MM.1S (cell line): ENCODE measurements at regions not wholly inside any gene's neighbourhood (a gene's known extent, or its start where the extent isn't known, plus 50 kb on each side); places are given as distances from the start of the nearest gene placed in this dataset.

Experiments used
- DNase-seq: peaks from one replicate; pipeline ENCODE4 v3.0.0-alpha.2; 2015
- H2AFZ ChIP-seq: fragments of 300-600 bp; sonication (generic); 2 replicates; pipeline ENCODE4 v1.6.0; 2016; ENCODE audit warnings: antibody characterized with exemption, low read length
- H3F3A ChIP-seq: fragments of 300-600 bp; sonication (generic); 2 replicates; pipeline ENCODE4 v1.6.1; 2016; ENCODE audit warnings: mild to moderate bottlenecking, antibody characterized with exemption, low read length, moderate library complexity, mixed read lengths; ENCODE audit not compliant: insufficient read depth
- H3K27ac ChIP-seq: fragments of 300-600 bp; sonication (generic); 2 replicates; pipeline ENCODE4 v1.5.1; 2016; ENCODE audit warnings: mild to moderate bottlenecking, low read length
- H3K27me3 ChIP-seq: fragments of 300-600 bp; sonication (generic); replicated peaks from 2 replicates; pipeline ENCODE4 v1.6.0; 2016; ENCODE audit warnings: low read length; ENCODE audit not compliant: insufficient read depth
- H3K36me3 ChIP-seq: fragments of 300-600 bp; sonication (generic); replicated peaks from 2 replicates; pipeline ENCODE4 v1.6.1; 2016; ENCODE audit warnings: mild to moderate bottlenecking, low read length, mixed read lengths; ENCODE audit not compliant: insufficient read depth
- H3K4me1 ChIP-seq: fragments of 300-600 bp; sonication (generic); 2 replicates; pipeline ENCODE4 v1.6.1; 2016; ENCODE audit warnings: low read length, mixed read lengths
- H3K4me2 ChIP-seq: fragments of 300-600 bp; sonication (generic); 2 replicates; pipeline ENCODE4 v1.6.0; 2016; ENCODE audit warnings: low read depth, low read length
- H3K4me3 ChIP-seq: fragments of 300-600 bp; sonication (generic); 2 replicates; pipeline ENCODE4 v1.5.1; 2016; ENCODE audit warnings: low read length, mixed read lengths
- H3K79me2 ChIP-seq: fragments of 300-600 bp; sonication (generic); 2 replicates; pipeline ENCODE4 v1.6.1; 2016; ENCODE audit warnings: mixed run types, low read length, mixed read lengths
- H3K9ac ChIP-seq: fragments of 300-600 bp; sonication (generic); 2 replicates; pipeline ENCODE4 v1.6.1; 2016; ENCODE audit warnings: low read length, mixed read lengths
- H3K9me2 ChIP-seq: fragments of 300-600 bp; sonication (generic); replicated peaks from 2 replicates; pipeline ENCODE4 v1.6.1; 2016; ENCODE audit warnings: mild to moderate bottlenecking, low read length, mixed read lengths; ENCODE audit not compliant: insufficient read depth
- H3K9me3 ChIP-seq: fragments of 300-600 bp; sonication (generic); replicated peaks from 2 replicates; pipeline ENCODE4 v1.6.1; 2016; ENCODE audit warnings: mild to moderate bottlenecking, low read length, mixed read lengths; ENCODE audit not compliant: insufficient read depth
- H4K20me1 ChIP-seq: fragments of 300-600 bp; sonication (generic); 2 replicates; pipeline ENCODE4 v1.6.1; 2016; ENCODE audit warnings: mild to moderate bottlenecking, low read length, moderate library complexity, mixed read lengths; ENCODE audit not compliant: insufficient read depth
- EZH2 ChIP-seq: fragments of 300-600 bp; sonication (generic); optimal IDR thresholded peaks from 2 replicates; pipeline ENCODE3; 2017; ENCODE audit warnings: low read depth, mild to moderate bottlenecking, antibody characterized with exemption, low read length, mixed read lengths
- EZH2phosphoT487 ChIP-seq: fragments of 300-600 bp; sonication (generic); IDR thresholded peaks from 2 replicates; pipeline ENCODE4 v1.6.1; 2018; ENCODE audit warnings: antibody characterized with exemption, low read length
- TF ChIP-seq, protein P1 (sequence below): fragments of 300-600 bp; sonication (generic); IDR thresholded peaks from 2 replicates; pipeline ENCODE4 v1.5.1; 2016; ENCODE audit warnings: antibody characterized with exemption, low read length, mixed read lengths

- no peaks in the 10 kb centered on the region for H4K20me1 ChIP-seq
- no peak overlapping the region for H2AFZ ChIP-seq
- no peaks in the 10 kb centered on the region for H3K9me3 ChIP-seq
- no peaks in the 10 kb centered on the region for H3K27me3 ChIP-seq
- no peak overlapping the region for H3K27ac ChIP-seq
- H3K4me1 ChIP-seq, result no peaks in the 10 kb centered on the region
- no peaks in the 10 kb centered on the region for H3F3A ChIP-seq
- no peak overlapping the region for H3K4me2 ChIP-seq
- no peaks in the 10 kb centered on the region for H3K36me3 ChIP-seq
- no peak overlapping the region for H3K9ac ChIP-seq
- DNase-seq, result no peak
- H3K79me2 ChIP-seq, result no peaks in the 10 kb centered on the region
- TF ChIP-seq, protein P1, sequence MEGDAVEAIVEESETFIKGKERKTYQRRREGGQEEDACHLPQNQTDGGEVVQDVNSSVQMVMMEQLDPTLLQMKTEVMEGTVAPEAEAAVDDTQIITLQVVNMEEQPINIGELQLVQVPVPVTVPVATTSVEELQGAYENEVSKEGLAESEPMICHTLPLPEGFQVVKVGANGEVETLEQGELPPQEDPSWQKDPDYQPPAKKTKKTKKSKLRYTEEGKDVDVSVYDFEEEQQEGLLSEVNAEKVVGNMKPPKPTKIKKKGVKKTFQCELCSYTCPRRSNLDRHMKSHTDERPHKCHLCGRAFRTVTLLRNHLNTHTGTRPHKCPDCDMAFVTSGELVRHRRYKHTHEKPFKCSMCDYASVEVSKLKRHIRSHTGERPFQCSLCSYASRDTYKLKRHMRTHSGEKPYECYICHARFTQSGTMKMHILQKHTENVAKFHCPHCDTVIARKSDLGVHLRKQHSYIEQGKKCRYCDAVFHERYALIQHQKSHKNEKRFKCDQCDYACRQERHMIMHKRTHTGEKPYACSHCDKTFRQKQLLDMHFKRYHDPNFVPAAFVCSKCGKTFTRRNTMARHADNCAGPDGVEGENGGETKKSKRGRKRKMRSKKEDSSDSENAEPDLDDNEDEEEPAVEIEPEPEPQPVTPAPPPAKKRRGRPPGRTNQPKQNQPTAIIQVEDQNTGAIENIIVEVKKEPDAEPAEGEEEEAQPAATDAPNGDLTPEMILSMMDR, result no peak
- TF ChIP-seq EZH2phosphoT487, result no peak
- no peak for TF ChIP-seq EZH2
- no peak overlapping the region for H3K4me3 ChIP-seq
- no peaks in the 10 kb centered on the region for H3K9me2 ChIP-seq
Observed at GRCh38 chr13:105878119-105878700, 657.3 kb downstream of the EFNB2 start.

- H3K4me2 ChIP-seq, result no peak overlapping the region
- no peaks in the 10 kb centered on the region for H4K20me1 ChIP-seq
- H3K9me2 ChIP-seq, result no peaks in the 10 kb centered on the region
- no peaks in the 10 kb centered on the region for H3K4me1 ChIP-seq
- no peak for DNase-seq
- H3K79me2 ChIP-seq, result no peaks in the 10 kb centered on the region
- H3K36me3 ChIP-seq, result no peaks in the 10 kb centered on the region
- H3F3A ChIP-seq, result no peaks in the 10 kb centered on the region
- H3K27ac ChIP-seq, result no peak overlapping the region
- no peak overlapping the region for H2AFZ ChIP-seq
- no peaks in the 10 kb centered on the region for H3K9me3 ChIP-seq
- TF ChIP-seq EZH2phosphoT487 (no peak), EZH2 (no peak)
- TF ChIP-seq, protein P1, result no peak
- H3K9ac ChIP-seq, result no peak overlapping the region
- no peaks in the 10 kb centered on the region for H3K27me3 ChIP-seq
- no peak overlapping the region for H3K4me3 ChIP-seq
Observed at GRCh38 chr13:105874814-105875213, 660.6 kb downstream of the EFNB2 start.

DNA sequence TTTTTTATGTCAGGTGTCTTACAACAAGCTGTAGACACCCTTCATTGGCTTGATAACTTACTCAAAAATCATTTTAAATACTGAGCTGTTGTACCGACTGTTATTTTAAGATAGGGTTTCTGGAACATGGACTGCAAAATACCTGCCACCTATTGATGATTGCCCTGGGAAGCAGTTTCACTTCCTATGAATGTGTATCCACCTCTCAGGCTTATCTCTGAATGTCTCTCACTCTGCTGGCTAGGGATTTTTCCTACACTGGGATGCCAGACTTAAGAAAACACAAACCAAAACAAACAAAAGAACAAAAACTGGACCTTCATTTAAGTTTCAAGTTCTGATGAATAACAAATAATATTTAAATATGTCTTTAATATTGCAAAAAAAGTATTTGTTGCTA is 663.7 kb downstream of the EFNB2 start:
- Histone ChIP-seq H2AFZ (no peak overlapping the region), H3K9me3 (no peaks in the 10 kb centered on the region)

More for the DNA sequence above, 663.7 kb downstream of the EFNB2 start:
- no peak overlapping the region for H3K4me2 ChIP-seq
- H3K4me3 ChIP-seq, result no peak overlapping the region
- H3F3A ChIP-seq, result no peaks in the 10 kb centered on the region
- no peaks in the 10 kb centered on the region for H4K20me1 ChIP-seq
- H3K36me3 ChIP-seq, result no peaks in the 10 kb centered on the region
- no peak overlapping the region for H3K9ac ChIP-seq
- H3K79me2 ChIP-seq, result no peaks in the 10 kb centered on the region
- DNase-seq, result no peak
- H3K27ac ChIP-seq, result no peak overlapping the region
- TF ChIP-seq EZH2, result no peak
- TF ChIP-seq, protein P1, result no peak
- no peak for TF ChIP-seq EZH2phosphoT487
- H3K4me1 ChIP-seq, result no peaks in the 10 kb centered on the region
- H3K9me2 ChIP-seq, result no peaks in the 10 kb centered on the region
- H3K27me3 ChIP-seq, result no peaks in the 10 kb centered on the region
